ENCODE measurements at regions not wholly inside any gene's neighbourhood (a gene's known extent, or its start where the extent isn't known, plus 50 kb on each side); places are given as distances from the start of the nearest gene placed in this dataset.
A peak's percentile ranks its signal among the peaks of the same experiment; 100 is the strongest.

GRCh38 chr18:59784694-59785093 lies 87.5 kb upstream of the CCBE1 start (continued):
- TF ChIP-seq POLR2AphosphoS5 (IDR thresholded peaks at IDR 0.05; ENCODE audit: low read depth, low read length) (no peak), EZH2 (IDR thresholded peaks at IDR 0.05) (no peak), EZH2phosphoT487 (IDR thresholded peaks at IDR 0.05; ENCODE audit: borderline replicate concordance) (no peak), FOSL1 (IDR thresholded peaks at IDR 0.05; ENCODE audit: low read depth) (no peak)

DNA sequence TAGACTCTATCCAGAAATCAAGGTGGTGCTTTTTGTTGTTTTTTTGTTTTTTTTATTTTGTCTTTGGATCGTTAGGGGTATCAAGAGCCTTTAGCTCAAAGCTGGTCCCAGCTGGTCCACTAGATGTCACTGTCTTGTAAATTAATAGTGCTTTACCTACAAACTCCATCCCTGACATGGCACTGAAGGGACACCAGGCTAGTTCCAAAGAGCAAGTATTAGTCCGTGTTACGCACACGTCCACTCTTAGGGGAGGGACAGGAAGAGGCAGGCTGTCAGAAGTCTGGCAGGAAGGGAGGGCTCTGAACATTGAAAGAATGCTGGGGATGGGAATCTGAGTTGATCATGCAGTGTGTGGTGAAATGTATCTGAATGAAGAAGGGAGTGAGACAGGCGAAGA lies 85.9 kb upstream of the CCBE1 start:
- BruUV-seq (replicated peaks), result no TSS peak
- Histone ChIP-seq H4K20me1 (ENCODE audit: insufficient read depth) (no peaks in the 10 kb centered on the region), H3K9me3 (ENCODE audit: control insufficient read depth in 1 of 2, insufficient read depth in 1 of 2, low read depth in 1 of 2, low read length in 2 of 2) (no peaks in the 10 kb centered on the region), H3K27ac (ENCODE audit: low read depth, low read length) (no peak overlapping the region), H3K4me1 (ENCODE audit: control insufficient read depth in 1 of 2, insufficient read depth in 2 of 2, low read length in 2 of 2) (peaks cover 11 to 31% of the 10 kb centered on the region in 2 experiments), H3K4me2 (ENCODE audit: low read length) (peak overlapping the region; percentile 61), H3K9me2 (ENCODE audit: insufficient read depth) (no peaks in the 10 kb centered on the region), H3K27me3 (ENCODE audit: insufficient read depth, low read length) (no peaks in the 10 kb centered on the region), H3K36me3 (ENCODE audit: control insufficient read depth in 1 of 2, insufficient read depth in 2 of 2, low read length in 2 of 2) (no peaks in the 10 kb centered on the region), H3K79me2 (ENCODE audit: insufficient read depth, low read length) (no peaks in the 10 kb centered on the region), H3K9ac (ENCODE audit: low read length) (no peak overlapping the region), H2AFZ (ENCODE audit: low read depth, low read length, poor library complexity, severe bottlenecking) (peak overlapping the region; percentile 99), H3K4me3 (replicated peaks in 1 of 2; ENCODE audit: low read depth in 1 of 2, low read length in 2 of 2) (peak overlapping the region; percentile 22 to 34; a peak in 3 of 4 replicates)
- intact Hi-C loops (cut with micrococcal nuclease), result loop anchor here (2.0 to 5.0 kb wide), 4 partner anchors 40 to 764 kb away; no protein-coding TSS in a partner anchor
- ChIA-PET RAD21 (ENCODE audit: low non-redundant PET in 1 of 2, low total read pairs in 2 of 2, uncharacterized antibody in 2 of 2, unreplicated experiment in 2 of 2) (interaction anchor here (0.6 to 1.0 kb wide), 3 partner anchors 40 to 44 kb away, joined by 3 to 7 read pairs (median 4); no protein-coding TSS in a partner anchor), POLR2A (interaction anchor here (1.0 kb wide), 1 partner anchor 40 kb away, joined by 6 read pairs; no protein-coding TSS in a partner anchor), CTCF (interaction anchor here (0.6 to 4.2 kb wide), 7 partner anchors 13 to 323 kb away, joined by 3 to 31 read pairs (median 4); partner anchors contain the start of gene CCBE1)
- ATAC-seq (peak; percentile 96), DNase-seq (ENCODE audit: low read depth, low spot score) (peak; percentile 85)
- peak; percentile 79 for TF ChIP-seq RAD21 (IDR thresholded peaks at IDR 0.05; ENCODE audit: low read depth)
- TF ChIP-seq, protein P1, sequence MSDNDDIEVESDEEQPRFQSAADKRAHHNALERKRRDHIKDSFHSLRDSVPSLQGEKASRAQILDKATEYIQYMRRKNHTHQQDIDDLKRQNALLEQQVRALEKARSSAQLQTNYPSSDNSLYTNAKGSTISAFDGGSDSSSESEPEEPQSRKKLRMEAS (IDR thresholded peaks at IDR 0.05), result no peak
- TF ChIP-seq ELF1 (IDR thresholded peaks at IDR 0.05; ENCODE audit: borderline replicate concordance, low read depth), result no peak
- TF ChIP-seq, protein P2, sequence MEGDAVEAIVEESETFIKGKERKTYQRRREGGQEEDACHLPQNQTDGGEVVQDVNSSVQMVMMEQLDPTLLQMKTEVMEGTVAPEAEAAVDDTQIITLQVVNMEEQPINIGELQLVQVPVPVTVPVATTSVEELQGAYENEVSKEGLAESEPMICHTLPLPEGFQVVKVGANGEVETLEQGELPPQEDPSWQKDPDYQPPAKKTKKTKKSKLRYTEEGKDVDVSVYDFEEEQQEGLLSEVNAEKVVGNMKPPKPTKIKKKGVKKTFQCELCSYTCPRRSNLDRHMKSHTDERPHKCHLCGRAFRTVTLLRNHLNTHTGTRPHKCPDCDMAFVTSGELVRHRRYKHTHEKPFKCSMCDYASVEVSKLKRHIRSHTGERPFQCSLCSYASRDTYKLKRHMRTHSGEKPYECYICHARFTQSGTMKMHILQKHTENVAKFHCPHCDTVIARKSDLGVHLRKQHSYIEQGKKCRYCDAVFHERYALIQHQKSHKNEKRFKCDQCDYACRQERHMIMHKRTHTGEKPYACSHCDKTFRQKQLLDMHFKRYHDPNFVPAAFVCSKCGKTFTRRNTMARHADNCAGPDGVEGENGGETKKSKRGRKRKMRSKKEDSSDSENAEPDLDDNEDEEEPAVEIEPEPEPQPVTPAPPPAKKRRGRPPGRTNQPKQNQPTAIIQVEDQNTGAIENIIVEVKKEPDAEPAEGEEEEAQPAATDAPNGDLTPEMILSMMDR (IDR thresholded peaks at IDR 0.05 in 2 of 3, conservative IDR thresholded peaks at IDR 0.05 in 1 of 3; ENCODE audit: borderline replicate concordance in 1 of 3, insufficient read depth in 1 of 3, low read depth in 2 of 3, low read length in 2 of 3), result peak; percentile 66 to 82 (median 78); a peak in 5 of 6 replicates
- TF ChIP-seq CBX3 (IDR thresholded peaks at IDR 0.05; ENCODE audit: low read depth), result peak; percentile 53; the same call in 1 of the 2 replicates
- TF ChIP-seq YY1 (IDR thresholded peaks at IDR 0.05; ENCODE audit: extremely low read depth, insufficient replicate concordance, low read depth, low read length), result peak; percentile 50
